ENCODE measurements at regions not wholly inside any gene's neighbourhood (a gene's known extent, or its start where the extent isn't known, plus 50 kb on each side); places are given as distances from the start of the nearest gene placed in this dataset.

DNA sequence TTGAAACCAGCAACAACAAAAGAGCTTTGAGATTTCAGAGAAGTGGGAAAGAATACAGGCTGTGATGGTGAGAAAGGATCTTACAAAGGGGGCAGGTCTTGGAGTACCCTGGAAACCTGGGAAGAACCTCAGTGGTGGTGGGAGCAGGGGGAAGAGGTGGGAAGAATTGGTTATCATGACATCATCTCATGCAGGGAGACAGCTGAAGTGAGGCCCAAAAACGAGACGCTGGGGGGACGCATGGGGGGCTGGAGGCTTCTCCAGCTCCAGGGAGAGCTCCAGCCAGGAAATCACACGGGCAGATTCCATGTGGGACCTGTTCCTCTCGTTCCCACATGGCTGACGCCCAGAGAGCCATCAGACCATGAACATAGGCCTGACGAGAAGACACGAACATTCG, 177.3 kb upstream of the RNF32 start:
- in situ Hi-C loops (cut with HindIII; ENCODE audit: low sequenced_read_pairs): no loop called here
- DNase-seq (ENCODE audit: low spot score): no peak

DNA sequence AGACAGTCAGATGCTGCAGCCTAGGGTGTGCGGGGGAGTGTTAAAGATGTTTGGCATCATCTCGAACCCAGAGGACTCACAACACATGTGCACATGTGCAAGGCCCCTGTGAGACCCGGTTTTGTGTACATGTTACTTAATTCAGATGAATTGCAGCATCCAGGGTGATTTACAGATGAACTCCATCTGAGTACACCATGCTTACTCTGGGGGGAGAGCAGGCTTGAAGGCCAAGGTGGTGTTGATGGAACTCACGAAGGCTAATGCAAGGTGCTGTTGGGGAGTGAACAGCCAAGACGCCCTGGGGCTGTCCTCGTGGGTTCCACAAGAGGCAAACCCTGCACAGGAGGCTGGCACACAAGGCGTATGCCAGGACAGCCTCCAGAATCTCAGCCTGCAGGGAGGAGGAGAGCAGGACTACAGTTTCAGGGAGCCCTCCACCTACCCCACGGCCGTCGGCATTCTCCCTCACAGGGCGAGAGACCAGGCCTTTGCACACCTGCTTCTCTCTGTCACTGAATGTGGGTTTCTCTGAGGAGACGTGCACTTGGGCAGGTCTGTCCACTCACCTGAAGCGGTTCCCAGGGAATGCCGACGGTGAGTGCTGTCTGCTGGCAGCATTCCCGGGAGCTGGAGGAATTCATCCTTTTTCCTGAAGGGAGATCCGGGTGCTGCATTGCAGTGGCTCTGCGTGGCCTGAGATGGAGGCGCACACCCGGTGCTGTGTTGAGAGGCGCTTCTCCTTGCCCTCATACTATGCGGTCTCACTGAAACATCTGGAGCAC, 178.5 kb upstream of the RNF32 start:
- in situ Hi-C loops (cut with HindIII; ENCODE audit: low sequenced_read_pairs): no loop called here
- no peak for DNase-seq (ENCODE audit: low spot score)

DNA sequence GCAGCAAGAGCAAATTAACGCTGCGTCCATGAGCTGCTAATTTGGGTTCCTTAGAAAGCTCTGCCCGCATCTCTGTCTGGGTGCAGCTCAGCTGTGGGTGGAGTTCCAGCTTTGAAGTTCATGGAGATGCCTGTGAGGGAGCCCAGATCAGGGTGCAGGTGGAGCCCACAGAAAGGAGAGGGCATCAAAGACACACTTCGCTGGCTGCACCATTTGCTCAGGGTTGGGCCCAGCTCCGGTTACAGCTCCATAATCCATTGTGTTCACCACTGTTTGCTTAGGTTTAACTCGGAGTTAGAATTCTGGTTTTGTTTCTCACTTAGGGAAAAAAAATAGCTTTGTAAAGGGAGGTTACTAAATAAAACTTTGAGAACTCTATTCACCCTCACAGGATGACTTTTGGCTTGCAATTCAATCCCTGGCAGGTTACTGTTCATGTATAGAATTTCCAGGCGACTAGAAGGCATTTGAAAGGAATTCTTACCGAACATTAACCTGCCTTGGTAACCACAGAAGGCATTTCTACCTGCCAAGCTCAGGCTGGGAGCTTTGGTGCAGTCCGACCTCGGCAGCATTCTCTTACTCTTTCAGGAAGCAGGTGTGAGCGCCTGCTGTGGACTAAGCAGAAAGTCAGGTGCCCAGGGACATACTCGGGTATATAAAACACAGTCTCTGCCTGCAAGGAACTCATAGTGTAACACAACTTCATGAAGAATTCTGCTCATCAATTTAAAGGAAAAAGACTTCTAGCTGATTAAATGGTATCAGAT, 179.5 kb upstream of the RNF32 start:
- in situ Hi-C loops (cut with HindIII; ENCODE audit: low sequenced_read_pairs): no loop called here

DNA sequence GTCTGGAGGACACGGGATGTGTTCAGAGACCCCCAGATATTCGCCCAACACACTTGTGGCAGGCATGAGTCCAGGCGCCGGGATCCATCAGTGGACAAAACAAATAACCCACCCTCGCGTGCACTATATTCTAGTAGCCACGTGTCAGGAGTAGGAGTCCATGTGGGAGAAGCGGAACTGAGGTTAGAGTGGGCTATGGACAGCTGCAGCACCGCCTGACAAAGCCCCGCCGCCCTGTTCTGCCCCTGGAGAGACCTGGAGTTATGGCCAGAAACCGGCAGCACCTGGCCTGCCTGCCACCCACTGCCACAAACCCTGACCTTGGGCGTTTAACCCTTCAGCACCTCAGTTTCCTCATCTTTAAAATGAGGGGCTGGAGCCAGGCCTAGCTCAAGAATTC, 181.0 kb upstream of the RNF32 start:
- in situ Hi-C loops (cut with HindIII; ENCODE audit: low sequenced_read_pairs): no loop called here
- DNase-seq (ENCODE audit: low spot score): no peak

More for the DNA sequence above, 179.5 kb upstream of the RNF32 start:
- DNase-seq (ENCODE audit: low spot score): no peak

DNA sequence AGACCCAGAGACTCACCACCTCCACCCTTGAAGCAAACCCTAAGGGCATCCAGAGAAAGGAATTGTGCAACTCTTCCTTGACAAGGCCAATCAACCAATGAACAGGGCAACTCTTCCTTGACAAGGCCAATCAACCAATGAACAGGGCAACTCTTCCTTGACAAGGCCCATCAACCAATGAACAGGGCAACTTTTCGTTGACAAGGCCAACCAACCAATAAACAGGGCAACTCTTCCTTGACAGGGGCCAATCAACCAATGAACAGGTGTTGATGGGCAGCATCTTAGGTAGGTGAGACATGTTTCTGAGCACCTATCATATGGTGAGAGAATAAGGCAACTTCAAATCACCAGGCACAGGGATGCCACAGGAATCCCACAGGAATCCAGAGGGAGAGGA, 181.5 kb upstream of the RNF32 start:
- in situ Hi-C loops (cut with HindIII; ENCODE audit: low sequenced_read_pairs): no loop called here
- no peak for DNase-seq (ENCODE audit: low spot score)

DNA sequence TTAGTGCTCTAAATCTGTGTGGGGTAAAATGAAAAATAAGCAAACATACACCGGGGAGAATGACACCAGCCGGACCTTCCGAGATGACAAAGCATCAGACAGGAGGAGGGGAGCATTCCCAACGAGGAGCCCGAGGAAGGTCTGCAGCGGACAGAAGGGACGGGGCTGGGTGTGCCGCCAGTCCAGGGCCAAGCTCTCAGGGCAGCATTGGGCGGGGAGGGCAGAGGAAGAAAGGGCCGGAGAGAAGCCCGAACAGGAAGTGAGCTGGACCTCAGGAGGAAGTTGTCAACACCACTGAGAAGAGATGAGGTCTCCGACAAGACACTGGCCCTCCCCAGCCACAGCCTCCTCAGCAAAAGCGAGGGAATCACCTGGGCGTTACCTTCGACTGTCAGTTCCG, 182.6 kb upstream of the RNF32 start:
- in situ Hi-C loops (cut with HindIII; ENCODE audit: low sequenced_read_pairs): no loop called here
- no peak for DNase-seq (ENCODE audit: low spot score)

DNA sequence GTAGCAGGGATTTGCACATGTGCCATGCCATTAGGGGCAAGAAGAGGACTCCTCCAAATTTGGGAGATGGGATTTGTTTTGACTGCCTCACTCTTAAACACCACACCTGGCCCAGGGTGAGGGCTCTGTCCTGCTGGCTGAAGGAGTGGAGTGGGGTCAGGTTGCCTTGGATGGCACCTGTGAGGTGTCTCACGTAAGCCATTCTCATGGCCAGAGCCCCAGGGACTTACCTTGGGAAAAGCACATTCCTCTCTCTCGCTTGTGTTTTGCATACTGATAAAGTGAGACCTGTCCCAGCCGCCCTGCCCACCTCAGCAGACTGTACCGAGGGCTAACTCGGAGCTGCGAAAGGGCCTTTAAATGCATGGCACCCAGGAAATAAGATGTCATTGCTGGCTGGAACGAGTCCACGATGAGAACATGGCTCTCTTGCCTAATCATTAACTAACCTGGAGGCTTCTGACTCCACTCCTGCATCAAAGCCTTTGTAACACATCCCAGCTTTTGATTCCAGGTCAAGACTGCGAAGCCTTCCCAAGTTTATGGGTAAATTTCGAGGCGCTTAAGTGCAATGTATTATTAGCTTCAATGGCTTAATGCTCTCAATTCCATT, 184.0 kb upstream of the RNF32 start:
- in situ Hi-C loops (cut with HindIII; ENCODE audit: low sequenced_read_pairs): no loop called here
- DNase-seq (ENCODE audit: low spot score): no peak

DNA sequence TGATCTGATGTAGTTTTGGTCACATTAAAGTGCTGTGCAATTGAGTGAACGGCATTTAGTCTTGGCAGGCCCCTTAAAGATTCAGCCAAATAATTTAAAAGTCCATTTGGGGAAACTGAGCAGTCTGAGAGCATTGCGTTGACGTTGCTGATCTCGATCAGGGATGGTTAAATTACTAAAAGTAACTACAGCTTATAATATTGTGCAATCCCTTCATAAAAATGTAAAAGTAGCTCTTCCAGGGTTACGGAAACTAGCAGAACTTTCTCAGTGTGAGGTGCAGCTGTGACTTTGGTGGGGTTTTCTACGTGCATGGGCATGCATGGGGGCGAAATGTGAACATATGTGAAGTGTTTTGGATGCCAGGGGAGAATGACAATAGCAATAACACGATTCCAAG, 184.5 kb upstream of the RNF32 start:
- in situ Hi-C loops (cut with HindIII; ENCODE audit: low sequenced_read_pairs): no loop called here
- DNase-seq (ENCODE audit: low spot score): no peak

DNA sequence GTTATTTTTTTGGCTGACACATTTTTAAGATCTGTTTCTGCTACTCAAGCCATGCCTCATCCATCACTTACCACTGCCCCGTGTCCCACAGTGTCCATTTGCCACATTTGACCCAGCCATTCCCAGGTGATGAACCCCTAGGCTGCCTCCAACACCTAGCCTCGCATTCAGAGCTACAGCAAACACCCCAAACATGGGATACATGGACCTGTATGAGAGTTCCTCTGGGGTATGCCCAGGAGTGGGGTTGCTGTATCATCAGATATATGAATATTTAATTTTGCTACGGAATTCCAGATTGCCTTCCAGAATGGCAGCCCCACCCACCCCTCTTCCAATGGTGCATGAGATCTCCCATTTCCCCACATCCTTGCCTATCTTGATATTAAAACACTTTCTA, 190.1 kb upstream of the RNF32 start:
- no peak for DNase-seq (ENCODE audit: low spot score)
- in situ Hi-C loops (cut with HindIII; ENCODE audit: low sequenced_read_pairs): no loop called here

DNA sequence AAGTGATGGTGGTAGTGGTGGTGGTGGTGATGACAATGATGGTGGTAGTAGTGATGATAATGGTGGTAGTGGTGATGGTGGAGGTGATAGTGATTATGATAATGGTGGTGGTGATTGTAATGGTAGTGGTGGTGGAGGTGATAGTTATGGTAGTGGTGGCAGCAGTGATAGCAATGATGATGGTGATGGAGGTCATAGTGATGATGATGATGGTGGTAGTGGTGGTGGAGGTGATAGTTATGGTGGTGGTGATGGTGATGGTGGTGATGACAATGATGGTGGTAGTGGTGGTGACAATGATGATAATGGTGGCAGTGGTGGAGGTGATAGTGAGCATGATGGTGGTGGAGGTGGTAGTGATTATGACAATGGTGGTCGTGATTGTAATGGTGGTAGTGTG, 191.7 kb upstream of the RNF32 start:
- no peak for DNase-seq (ENCODE audit: low spot score)
- in situ Hi-C loops (cut with HindIII; ENCODE audit: low sequenced_read_pairs): no loop called here

DNA sequence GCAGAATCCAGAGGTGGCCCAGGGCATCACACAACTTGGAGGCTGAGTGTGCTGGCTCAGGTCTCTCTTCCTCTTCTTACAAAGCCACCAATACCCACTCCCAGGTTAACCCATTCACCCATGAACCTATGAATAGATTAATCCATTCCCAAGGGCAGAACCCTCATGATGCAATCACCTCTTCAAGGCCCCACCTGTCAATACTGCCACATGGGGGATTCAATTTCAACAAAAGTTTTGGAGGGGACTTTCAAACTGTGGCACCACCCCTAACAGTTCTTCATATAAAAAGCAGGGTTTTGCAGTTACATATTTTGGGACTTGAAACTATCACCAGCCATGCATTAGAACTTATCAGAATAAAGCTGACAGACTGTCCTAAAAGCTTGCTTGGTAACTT, 193.6 kb upstream of the RNF32 start:
- no peak for DNase-seq (ENCODE audit: low spot score)
- in situ Hi-C loops (cut with HindIII; ENCODE audit: low sequenced_read_pairs): no loop called here

DNA sequence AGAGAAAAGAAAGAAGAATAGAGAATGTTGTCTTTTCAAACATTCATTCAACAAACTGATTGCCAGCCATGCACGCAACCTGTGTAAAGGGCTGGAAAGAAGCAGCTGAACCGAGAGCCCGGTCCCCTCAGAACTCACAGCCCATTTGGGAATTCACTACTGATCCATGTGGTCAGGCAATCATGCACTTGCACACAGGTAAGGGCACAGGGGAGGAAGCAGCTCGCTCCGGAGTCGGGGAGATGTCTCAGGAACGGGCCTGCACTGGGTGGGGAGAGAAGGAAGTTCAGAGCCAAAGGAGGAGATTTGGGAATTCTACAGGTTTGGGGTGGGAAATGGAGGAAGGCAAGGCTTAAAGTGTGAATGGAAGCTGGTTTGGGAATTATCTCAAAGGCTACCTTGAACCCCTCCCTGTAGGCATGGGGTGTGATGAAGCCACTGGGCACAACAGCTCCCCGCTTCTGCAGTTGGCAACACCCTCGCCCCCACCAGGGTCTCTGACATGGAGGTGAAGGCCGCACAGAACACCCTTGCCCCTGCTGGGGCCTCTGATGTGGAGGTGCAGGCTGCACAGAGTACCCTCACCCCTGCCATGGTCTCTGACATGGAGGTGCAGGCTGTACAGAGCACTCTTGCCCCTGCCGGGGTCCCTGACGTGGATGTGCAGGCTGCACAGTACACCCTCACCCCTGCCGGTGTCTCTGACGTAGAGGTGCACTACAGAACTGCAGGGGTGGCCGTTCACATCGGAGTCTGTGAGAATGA, 194.4 kb upstream of the RNF32 start:
- no peak for DNase-seq (ENCODE audit: low spot score)
- in situ Hi-C loops (cut with HindIII; ENCODE audit: low sequenced_read_pairs): no loop called here

DNA sequence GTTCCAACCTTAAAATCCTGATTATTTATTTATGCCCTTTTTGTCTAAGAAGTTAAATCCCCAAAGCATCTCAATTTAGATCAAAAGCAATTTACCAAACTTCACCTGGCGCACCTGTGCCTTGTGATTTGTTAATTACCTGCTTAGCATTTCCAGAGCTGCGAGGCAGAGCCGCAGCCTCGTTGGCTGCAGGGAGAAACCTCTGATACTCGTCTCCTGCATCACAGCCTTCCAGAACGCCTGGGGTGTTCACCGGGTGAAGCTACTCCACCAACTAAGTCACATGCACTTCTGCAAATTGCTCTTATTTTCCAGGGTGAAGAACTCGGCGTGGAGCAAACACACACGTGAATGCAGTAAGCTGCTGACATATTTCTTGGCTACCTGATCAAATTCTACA, 198.1 kb upstream of the RNF32 start:
- DNase-seq (ENCODE audit: low spot score): no peak
- in situ Hi-C loops (cut with HindIII; ENCODE audit: low sequenced_read_pairs): no loop called here

DNA sequence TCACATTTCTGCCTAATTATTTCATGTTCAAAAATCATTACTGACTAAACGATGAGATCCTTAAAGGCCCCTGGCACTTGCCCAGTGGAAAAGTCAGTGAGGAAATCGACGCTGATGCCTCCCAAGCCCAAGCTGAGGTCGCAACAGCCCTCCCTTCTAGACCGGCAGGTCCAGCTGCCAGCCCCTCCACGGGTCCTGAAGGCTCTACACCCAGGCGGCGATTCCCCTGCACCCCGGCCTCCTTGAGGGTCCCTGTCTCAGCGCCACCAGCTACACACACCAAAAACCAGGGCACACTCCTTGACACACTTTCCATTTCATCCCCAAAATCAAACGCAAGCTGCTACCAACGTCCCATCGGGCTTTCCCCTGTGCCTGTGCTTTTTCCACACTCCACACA, 200.1 kb upstream of the RNF32 start:
- DNase-seq (ENCODE audit: low spot score): no peak
- in situ Hi-C loops (cut with HindIII; ENCODE audit: low sequenced_read_pairs): no loop called here

DNA sequence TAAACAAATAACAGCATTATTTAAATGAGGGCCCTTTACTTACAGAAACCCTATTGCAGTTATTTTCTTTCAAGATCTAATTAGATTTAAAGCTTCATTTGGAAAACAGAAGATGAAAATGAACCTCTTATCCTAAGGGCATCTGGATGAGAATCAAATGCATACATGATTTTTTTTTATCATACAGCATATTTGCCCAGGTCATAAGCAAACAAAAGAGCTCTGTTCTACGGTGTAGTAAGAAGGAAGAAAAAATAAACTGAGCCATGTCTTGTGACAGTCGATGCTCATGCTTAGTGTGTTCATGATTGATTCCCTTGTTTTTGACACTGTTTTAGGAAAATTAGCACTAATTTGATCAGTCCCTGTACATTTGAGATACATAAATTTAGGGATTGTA, 202.6 kb upstream of the RNF32 start:
- DNase-seq (ENCODE audit: low spot score): no peak
- in situ Hi-C loops (cut with HindIII; ENCODE audit: low sequenced_read_pairs): no loop called here

DNA sequence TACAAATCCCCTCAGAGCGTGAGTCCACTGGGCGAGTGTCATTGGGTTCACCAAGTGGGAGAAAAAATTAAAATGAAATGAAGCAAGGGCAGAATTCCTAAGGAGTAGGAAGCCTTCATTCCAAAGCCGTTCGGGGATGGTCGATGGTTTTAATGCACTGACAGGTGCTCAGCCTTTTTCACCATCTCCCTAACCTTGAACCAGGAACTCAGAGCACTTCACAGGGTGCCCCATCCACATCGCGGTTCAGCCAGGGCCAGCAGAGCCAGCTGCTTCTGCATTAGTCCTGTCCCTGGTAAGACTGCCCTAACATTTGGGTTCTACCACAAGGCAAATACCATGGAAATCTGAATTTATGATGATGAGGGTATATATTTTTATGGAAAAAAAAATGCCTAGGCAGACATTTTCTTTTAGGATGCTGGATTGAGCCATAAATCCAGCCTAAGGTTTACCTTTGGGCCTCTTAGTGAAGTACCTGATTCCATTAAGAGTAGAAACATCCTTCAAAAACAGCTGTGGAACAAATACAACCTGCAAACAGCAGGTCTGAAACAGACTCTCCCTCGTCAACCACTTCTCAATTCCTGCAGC, 203.5 kb upstream of the RNF32 start:
- in situ Hi-C loops (cut with HindIII; ENCODE audit: low sequenced_read_pairs): no loop called here
- DNase-seq (ENCODE audit: low spot score): no peak

DNA sequence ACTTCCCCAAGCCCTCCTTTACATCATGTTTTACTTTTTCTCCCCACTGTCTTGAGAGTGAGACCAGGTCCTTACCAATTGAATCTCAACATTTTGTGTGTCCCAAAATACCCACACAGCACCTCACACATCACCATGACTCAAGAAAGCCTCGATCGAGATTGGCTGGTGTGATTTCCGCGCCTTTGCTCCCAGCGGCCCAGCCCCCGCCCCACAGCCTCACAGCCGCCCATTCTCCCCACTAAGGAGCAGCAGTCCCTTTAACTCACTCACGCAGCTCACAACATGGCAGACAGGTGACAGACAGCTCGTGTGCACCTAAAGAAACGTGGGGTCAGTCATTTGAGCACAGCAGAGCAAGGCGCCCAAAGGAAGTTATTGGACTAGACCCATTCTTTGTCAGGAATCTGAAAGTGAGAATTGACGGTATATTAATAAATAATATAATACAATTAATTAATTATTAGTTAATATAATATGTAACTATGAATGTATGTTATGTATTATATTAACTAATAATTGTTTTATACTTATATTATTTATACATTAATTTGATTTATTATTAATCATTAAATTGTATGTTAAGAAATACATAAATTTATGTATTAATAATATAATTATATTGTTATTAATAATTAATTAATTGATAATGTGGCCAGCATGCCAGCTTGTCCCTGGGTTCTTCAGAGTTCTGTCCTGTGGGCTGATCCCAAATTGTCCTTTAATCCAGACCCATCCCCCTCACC, 204.9 kb upstream of the RNF32 start:
- DNase-seq (ENCODE audit: low spot score): no peak
- in situ Hi-C loops (cut with HindIII; ENCODE audit: low sequenced_read_pairs): no loop called here

DNA sequence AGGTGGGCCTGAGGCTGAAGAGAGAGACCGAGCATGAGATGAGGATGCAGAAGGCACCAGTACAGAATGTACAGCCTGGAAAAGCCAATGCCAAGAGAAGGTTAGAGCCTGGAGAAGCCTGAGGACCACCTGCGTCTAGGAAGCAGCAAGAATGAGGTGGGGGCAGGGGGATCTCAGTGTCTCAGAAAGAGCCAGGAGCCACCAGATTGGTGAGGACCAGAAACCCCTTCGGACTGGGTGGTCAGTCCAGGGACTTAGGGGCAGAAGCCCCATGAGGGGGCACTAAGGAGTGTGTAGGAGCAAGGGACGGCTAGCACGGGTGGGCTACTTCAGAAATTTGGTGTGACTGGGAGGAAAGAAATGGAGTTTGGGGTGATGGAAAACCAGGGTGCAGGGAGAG, 205.9 kb upstream of the RNF32 start:
- DNase-seq (ENCODE audit: low spot score): no peak
- in situ Hi-C loops (cut with HindIII; ENCODE audit: low sequenced_read_pairs): no loop called here

DNA sequence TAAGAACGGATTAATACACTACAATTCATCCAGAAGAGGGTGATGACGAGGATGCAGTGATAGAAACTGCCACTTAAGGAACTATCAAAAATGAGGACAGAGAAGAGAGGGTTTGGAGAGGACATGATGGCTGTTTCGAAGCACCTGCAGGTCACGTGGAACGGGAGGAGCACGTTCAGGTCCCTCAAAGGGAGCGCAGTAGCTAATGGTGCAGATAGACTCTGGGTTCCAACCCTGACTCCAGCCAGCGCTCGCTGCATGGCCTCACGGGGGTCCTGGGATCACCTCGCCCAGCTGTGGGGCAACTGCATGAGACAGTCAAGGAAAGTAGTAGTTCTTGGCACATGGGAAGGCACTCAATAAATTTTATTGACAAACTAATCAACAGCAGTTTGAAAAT, 208.6 kb upstream of the RNF32 start:
- no peak for DNase-seq (ENCODE audit: low spot score)
- in situ Hi-C loops (cut with HindIII; ENCODE audit: low sequenced_read_pairs): no loop called here
